ENCODE measurements at regions not wholly inside any gene's neighbourhood (a gene's known extent, or its start where the extent isn't known, plus 50 kb on each side); places are given as distances from the start of the nearest gene placed in this dataset.
"Not testable (repeated sequence)": the region's sequence is repeated elsewhere in the genome, so short reads cannot be mapped to it uniquely, and the experiment has no call there.

DNA sequence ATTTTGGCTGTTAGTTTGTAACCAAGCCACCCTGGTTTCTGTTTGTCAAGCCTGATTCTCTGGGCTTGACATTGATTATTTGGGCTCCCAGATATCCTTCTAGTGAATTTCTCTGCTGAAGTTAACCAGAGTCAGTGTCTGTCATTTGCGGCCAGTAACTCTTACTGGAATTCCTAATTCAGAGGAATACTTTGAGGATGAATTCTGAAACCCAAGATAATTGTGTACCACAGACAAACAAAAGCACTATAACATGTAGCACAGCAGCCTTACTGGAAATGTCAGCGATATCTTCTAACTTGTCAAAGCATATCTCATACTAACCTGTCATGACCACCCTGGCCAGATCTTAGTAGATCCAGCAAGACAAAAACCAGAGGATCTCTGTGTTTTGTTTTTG, 84.4 kb upstream of the HIF1A start:
- no peaks in the 10 kb centered on the region for H4K20me1 ChIP-seq (ENCODE audit: insufficient read depth, low read depth, low read length)
- no peaks in the 10 kb centered on the region for H3K9me3 ChIP-seq (ENCODE audit: low read length)
- H3K9ac ChIP-seq (ENCODE audit: low read length), result no peak overlapping the region
- no peak overlapping the region for H3K27ac ChIP-seq (ENCODE audit: low read length)
- H2AFZ ChIP-seq (ENCODE audit: low read length), result no peak overlapping the region
- no peak overlapping the region for H3K4me2 ChIP-seq (ENCODE audit: low read depth, low read length, poor library complexity, severe bottlenecking)
- H3K79me2 ChIP-seq (ENCODE audit: low read length), result no peaks in the 10 kb centered on the region
- no peaks in the 10 kb centered on the region for H3K36me3 ChIP-seq (ENCODE audit: insufficient read depth, low read length)
- H3K4me1 ChIP-seq (ENCODE audit: low read length), result peaks cover 13% of the 10 kb centered on the region
- DNase-seq, result no peak
- no peaks in the 10 kb centered on the region for H3K27me3 ChIP-seq (ENCODE audit: low read length)
- no peaks in the 10 kb centered on the region for H3K9me2 ChIP-seq (replicated peaks; ENCODE audit: insufficient read depth, low read length)
- no peak overlapping the region for H3K4me3 ChIP-seq (ENCODE audit: low read length)

DNA sequence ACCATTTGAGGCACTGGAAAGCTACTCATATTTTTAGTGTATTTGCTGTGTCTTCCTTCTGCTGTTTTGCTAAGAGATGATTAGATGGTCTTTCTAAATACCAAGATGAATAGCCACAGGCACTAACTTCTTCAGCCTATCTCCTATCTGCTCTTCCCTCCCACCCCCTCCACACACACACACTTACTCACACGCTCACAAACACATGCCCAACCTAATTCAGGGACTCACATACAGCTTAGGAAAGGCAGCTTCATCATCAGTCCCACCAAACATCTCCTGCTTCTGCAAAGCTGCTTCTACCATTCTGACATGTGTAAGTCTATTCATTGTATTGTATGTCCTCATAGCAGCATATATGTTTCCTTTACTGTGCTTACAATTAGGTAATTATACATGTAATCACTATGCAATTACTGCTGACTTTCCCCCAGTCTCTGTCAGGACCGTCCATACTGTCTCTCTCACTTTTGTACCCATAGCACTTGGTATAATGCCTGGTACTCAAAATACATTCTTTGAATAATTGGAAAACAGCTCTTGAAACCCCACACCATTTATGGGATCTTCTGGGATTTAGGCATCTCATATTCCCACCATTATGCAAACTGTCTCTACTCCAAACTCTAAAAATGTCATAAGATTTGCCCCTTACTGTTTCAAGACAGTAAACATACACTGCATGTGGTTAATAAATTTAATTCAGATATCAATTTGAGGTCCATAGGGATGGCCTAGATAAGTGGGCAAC, 83.3 kb upstream of the HIF1A start:
- Histone ChIP-seq H3K9me3 (ENCODE audit: low read length) (no peaks in the 10 kb centered on the region), H2AFZ (ENCODE audit: low read length) (no peak overlapping the region), H3K27ac (ENCODE audit: low read length) (no peak overlapping the region)

DNA sequence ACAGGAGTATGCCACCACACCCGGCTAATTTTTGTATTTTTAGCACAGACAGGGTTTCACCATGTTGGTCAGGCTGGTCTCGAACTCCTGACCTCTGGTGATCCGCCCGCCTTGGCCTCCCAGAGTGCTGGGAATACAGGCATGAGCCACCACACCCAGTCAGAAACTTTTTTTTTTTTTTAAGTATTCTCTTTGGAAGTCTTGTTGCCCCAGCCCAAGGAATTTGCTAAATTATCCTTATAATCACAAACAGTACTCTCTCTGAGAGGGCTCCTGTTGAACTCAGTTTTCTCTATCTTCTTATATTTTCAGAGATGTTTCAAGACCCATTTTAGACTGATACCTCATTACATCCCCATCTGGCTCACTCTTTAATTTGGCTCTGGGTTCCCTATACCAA, 82.3 kb upstream of the HIF1A start:
- not testable (repeated sequence) for H3K9me3 ChIP-seq (ENCODE audit: low read length); H3K9ac ChIP-seq (ENCODE audit: low read length); H3K4me2 ChIP-seq (ENCODE audit: low read depth, low read length, poor library complexity, severe bottlenecking); H3K27me3 ChIP-seq (ENCODE audit: low read length); H2AFZ ChIP-seq (ENCODE audit: low read length); H3K27ac ChIP-seq (ENCODE audit: low read length); H4K20me1 ChIP-seq (ENCODE audit: insufficient read depth, low read depth, low read length); H3K9me2 ChIP-seq (replicated peaks; ENCODE audit: insufficient read depth, low read length); DNase-seq; H3K4me3 ChIP-seq (ENCODE audit: low read length); H3K79me2 ChIP-seq (ENCODE audit: low read length); H3K4me1 ChIP-seq (ENCODE audit: low read length); H3K36me3 ChIP-seq (ENCODE audit: insufficient read depth, low read length)

More for the DNA sequence above, 83.3 kb upstream of the HIF1A start:
- H3K4me1 ChIP-seq (ENCODE audit: low read length), result peaks cover 7% of the 10 kb centered on the region
- H4K20me1 ChIP-seq (ENCODE audit: insufficient read depth, low read depth, low read length), result no peaks in the 10 kb centered on the region
- H3K27me3 ChIP-seq (ENCODE audit: low read length), result no peaks in the 10 kb centered on the region
- H3K79me2 ChIP-seq (ENCODE audit: low read length), result no peaks in the 10 kb centered on the region
- DNase-seq, result no peak
- H3K36me3 ChIP-seq (ENCODE audit: insufficient read depth, low read length), result no peaks in the 10 kb centered on the region
- no peak overlapping the region for H3K4me3 ChIP-seq (ENCODE audit: low read length)
- H3K9me2 ChIP-seq (replicated peaks; ENCODE audit: insufficient read depth, low read length), result no peaks in the 10 kb centered on the region
- H3K4me2 ChIP-seq (ENCODE audit: low read depth, low read length, poor library complexity, severe bottlenecking), result no peak overlapping the region
- no peak overlapping the region for H3K9ac ChIP-seq (ENCODE audit: low read length)

DNA sequence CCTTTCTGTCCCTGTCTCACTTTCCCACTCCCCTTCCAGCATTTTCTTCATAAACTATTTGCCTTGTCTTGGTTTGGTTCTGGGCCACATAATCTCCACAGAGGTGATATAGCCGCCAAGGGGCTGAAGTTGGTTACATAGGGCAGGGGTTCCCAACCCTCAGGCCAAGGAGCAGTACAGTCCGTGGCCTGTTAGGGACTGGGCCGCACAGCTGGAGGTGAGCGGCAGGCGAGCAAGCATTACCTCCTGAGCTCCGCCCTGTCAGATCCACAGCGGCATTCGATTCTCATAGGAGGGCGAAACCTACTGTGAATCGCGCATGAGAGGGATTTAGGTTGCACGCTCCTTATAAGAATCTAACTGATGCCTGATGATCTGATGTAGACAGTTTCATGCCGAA, 80.6 kb upstream of the HIF1A start:
- Histone ChIP-seq H2AFZ (ENCODE audit: low read length) (no peak overlapping the region), H3K4me3 (ENCODE audit: low read length) (no peak overlapping the region), H3K4me2 (ENCODE audit: low read depth, low read length, poor library complexity, severe bottlenecking) (no peak overlapping the region), H3K27me3 (ENCODE audit: low read length) (no peaks in the 10 kb centered on the region), H3K9me3 (ENCODE audit: low read length) (no peaks in the 10 kb centered on the region), H3K36me3 (ENCODE audit: insufficient read depth, low read length) (no peaks in the 10 kb centered on the region), H4K20me1 (ENCODE audit: insufficient read depth, low read depth, low read length) (no peaks in the 10 kb centered on the region), H3K9me2 (replicated peaks; ENCODE audit: insufficient read depth, low read length) (no peaks in the 10 kb centered on the region), H3K79me2 (ENCODE audit: low read length) (no peaks in the 10 kb centered on the region), H3K27ac (ENCODE audit: low read length) (no peak overlapping the region), H3K9ac (ENCODE audit: low read length) (no peak overlapping the region), H3K4me1 (ENCODE audit: low read length) (no peaks in the 10 kb centered on the region)
- no peak for DNase-seq

DNA sequence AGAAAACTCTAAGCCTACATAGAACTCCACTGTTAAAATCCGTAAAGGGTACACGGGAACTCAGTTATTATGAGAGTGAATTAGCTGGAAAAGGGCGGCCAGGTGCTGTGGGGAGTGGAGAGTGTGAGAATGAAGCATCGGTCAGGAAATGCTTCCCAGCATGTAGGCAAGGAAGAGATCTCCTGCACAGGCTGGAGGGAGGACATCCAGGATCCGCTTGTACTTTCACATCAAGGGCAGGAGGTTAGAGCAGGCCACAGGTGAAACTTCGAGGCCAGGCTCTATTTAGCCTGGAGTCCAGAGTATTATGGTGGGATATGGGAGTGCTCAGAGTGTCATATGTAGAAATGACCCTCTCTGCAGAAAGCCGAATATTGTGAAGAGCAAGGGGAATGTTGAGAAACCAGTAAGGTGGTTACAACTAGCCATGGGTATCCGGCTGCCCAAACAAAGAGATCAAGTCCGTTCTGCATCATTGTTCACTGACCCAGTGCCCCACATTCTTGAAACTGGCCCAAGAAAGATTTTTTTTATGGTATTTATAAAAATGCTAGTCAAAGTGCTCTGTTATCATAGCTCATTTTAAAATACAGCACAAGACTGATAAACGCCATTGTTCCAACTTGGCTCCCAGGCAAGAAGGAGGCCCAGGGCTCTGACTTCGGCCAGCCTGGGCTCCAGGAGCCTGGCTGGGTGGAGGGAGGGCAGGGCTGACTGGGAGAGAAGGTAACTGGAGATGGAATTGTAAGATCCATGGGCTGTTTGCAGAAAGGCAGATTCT, 79.4 kb upstream of the HIF1A start:
- H3K4me1 ChIP-seq (ENCODE audit: low read length), result no peaks in the 10 kb centered on the region
- no peak overlapping the region for H3K9ac ChIP-seq (ENCODE audit: low read length)
- H4K20me1 ChIP-seq (ENCODE audit: insufficient read depth, low read depth, low read length), result no peaks in the 10 kb centered on the region
- no peaks in the 10 kb centered on the region for H3K9me3 ChIP-seq (ENCODE audit: low read length)
- no peak overlapping the region for H3K27ac ChIP-seq (ENCODE audit: low read length)
- H3K27me3 ChIP-seq (ENCODE audit: low read length), result no peaks in the 10 kb centered on the region
- no peak for DNase-seq
- H3K4me3 ChIP-seq (ENCODE audit: low read length), result no peak overlapping the region
- H2AFZ ChIP-seq (ENCODE audit: low read length), result peak overlapping the region; percentile 37; the same call in 1 of the 2 replicates
- no peaks in the 10 kb centered on the region for H3K79me2 ChIP-seq (ENCODE audit: low read length)
- H3K36me3 ChIP-seq (ENCODE audit: insufficient read depth, low read length), result no peaks in the 10 kb centered on the region
- no peak overlapping the region for H3K4me2 ChIP-seq (ENCODE audit: low read depth, low read length, poor library complexity, severe bottlenecking)
- H3K9me2 ChIP-seq (replicated peaks; ENCODE audit: insufficient read depth, low read length), result no peaks in the 10 kb centered on the region

DNA sequence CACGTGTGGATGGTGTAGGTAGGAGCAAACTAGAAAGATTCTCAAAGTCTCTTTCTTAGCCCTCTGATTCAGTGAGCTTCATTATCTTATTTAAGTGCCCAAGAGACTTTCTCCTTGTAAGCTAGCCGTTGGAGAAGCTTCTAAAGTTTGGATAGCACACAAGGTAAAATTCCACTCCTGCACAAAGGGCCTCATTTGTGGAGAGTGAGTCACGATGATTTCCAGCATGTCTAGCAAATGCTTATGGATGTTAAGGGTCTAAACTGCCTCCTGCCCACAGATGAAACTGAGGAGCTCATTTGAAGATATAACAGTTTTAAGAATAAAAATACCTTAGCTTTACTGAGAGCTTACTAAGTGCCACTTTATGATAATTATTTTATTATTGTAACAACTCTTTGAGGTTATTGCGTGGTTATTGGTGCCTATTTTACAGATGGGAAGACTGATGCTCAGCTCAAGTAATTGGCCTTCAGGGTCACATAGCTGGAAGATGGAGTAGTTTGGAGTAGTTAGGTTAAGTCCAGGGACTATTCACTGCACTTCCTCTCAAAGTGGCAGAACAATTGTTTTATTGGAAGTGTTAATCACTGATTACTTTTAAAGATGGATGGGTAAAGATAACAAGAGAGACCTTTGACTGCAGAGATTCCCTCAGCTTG, 78.7 kb upstream of the HIF1A start:
- Histone ChIP-seq H3K9me2 (replicated peaks; ENCODE audit: insufficient read depth, low read length) (no peaks in the 10 kb centered on the region), H3K36me3 (ENCODE audit: insufficient read depth, low read length) (no peaks in the 10 kb centered on the region), H3K27me3 (ENCODE audit: low read length) (no peaks in the 10 kb centered on the region), H3K4me1 (ENCODE audit: low read length) (no peaks in the 10 kb centered on the region), H3K4me3 (ENCODE audit: low read length) (no peak overlapping the region), H3K4me2 (ENCODE audit: low read depth, low read length, poor library complexity, severe bottlenecking) (no peak overlapping the region), H3K9me3 (ENCODE audit: low read length) (no peaks in the 10 kb centered on the region), H2AFZ (ENCODE audit: low read length) (peak overlapping the region; percentile 37; the same call in 1 of the 2 replicates), H4K20me1 (ENCODE audit: insufficient read depth, low read depth, low read length) (no peaks in the 10 kb centered on the region), H3K27ac (ENCODE audit: low read length) (no peak overlapping the region), H3K79me2 (ENCODE audit: low read length) (no peaks in the 10 kb centered on the region), H3K9ac (ENCODE audit: low read length) (no peak overlapping the region)
- no peak for DNase-seq

DNA sequence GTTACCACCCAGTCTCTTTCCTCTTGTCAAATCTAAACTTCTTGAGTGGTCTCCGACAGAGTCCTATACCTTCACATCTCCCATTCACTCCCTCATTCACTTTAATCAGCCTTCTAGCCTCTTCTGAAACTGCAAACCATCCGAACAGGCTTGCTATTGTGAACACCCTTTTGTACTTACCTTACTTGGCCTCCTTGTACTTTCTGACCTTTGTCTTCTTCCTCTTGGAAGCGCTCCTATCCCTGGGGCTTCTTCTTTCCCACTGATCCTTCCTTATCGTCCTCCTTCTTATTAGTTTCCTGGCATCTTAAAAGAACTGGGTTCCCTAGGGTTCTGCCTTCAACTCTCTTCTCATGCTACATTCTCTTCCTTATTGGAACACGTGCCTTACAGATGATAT, 76.9 kb upstream of the HIF1A start:
- Histone ChIP-seq H2AFZ (ENCODE audit: low read length) (no peak overlapping the region), H3K4me1 (ENCODE audit: low read length) (no peaks in the 10 kb centered on the region), H3K9ac (ENCODE audit: low read length) (no peak overlapping the region)

DNA sequence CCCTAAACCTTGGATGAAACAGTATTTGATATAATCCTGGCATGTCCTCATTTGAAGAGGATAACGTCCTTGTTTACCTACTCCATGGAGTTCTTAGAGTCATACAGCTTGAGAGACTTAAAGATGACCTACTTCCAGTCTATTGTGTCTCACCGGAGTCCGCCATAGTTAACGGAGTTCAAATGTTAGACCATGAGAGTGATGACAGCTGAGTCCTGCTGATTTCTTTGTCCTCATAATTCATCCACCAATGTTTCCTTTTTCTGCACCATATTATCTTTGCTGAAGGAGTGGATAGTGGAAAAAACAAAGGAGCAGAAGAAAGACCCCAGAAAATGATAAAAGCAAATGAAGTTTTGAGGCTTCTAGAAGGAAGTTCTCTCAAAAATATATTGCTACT, 75.8 kb upstream of the HIF1A start:
- H3K27me3 ChIP-seq (ENCODE audit: low read length), result no peaks in the 10 kb centered on the region
- H3K27ac ChIP-seq (ENCODE audit: low read length), result no peak overlapping the region
- H3K9me2 ChIP-seq (replicated peaks; ENCODE audit: insufficient read depth, low read length), result no peaks in the 10 kb centered on the region
- H3K9me3 ChIP-seq (ENCODE audit: low read length), result no peaks in the 10 kb centered on the region
- H3K9ac ChIP-seq (ENCODE audit: low read length), result no peak overlapping the region
- H3K4me2 ChIP-seq (ENCODE audit: low read depth, low read length, poor library complexity, severe bottlenecking), result no peak overlapping the region
- H3K36me3 ChIP-seq (ENCODE audit: insufficient read depth, low read length), result no peaks in the 10 kb centered on the region
- no peaks in the 10 kb centered on the region for H3K79me2 ChIP-seq (ENCODE audit: low read length)
- DNase-seq, result no peak
- H2AFZ ChIP-seq (ENCODE audit: low read length), result no peak overlapping the region
- H4K20me1 ChIP-seq (ENCODE audit: insufficient read depth, low read depth, low read length), result no peaks in the 10 kb centered on the region
- no peak overlapping the region for H3K4me3 ChIP-seq (ENCODE audit: low read length)
- no peaks in the 10 kb centered on the region for H3K4me1 ChIP-seq (ENCODE audit: low read length)

More for the DNA sequence above, 76.9 kb upstream of the HIF1A start:
- Histone ChIP-seq H3K9me2 (replicated peaks; ENCODE audit: insufficient read depth, low read length) (no peaks in the 10 kb centered on the region), H3K36me3 (ENCODE audit: insufficient read depth, low read length) (no peaks in the 10 kb centered on the region), H3K4me2 (ENCODE audit: low read depth, low read length, poor library complexity, severe bottlenecking) (no peak overlapping the region), H3K27me3 (ENCODE audit: low read length) (no peaks in the 10 kb centered on the region), H4K20me1 (ENCODE audit: insufficient read depth, low read depth, low read length) (no peaks in the 10 kb centered on the region), H3K4me3 (ENCODE audit: low read length) (no peak overlapping the region), H3K27ac (ENCODE audit: low read length) (no peak overlapping the region), H3K9me3 (ENCODE audit: low read length) (no peaks in the 10 kb centered on the region), H3K79me2 (ENCODE audit: low read length) (no peaks in the 10 kb centered on the region)
- no peak for DNase-seq

All from Karpas-422 (cell line).